SH-SY5Y (cell line): ENCODE measurements at regions not wholly inside any gene's neighbourhood (a gene's known extent, or its start where the extent isn't known, plus 50 kb on each side); places are given as distances from the start of the nearest gene placed in this dataset.

ENCODE experiments used
- GATA2 ChIP-seq: IDR thresholded peaks from 2 replicates; pipeline ENCODE4 v1.6.1; 2011; ENCODE audit warnings: mild to moderate bottlenecking, low read depth, low read length
- GATA3 ChIP-seq: IDR thresholded peaks from 2 replicates; pipeline ENCODE4 v1.6.1; 2011; ENCODE audit warnings: low read depth, mild to moderate bottlenecking, low read length, moderate library complexity

- TF ChIP-seq GATA2 (no peak), GATA3 (no peak)
Observed at GRCh38 chr1:208460823-208461222, 216.6 kb upstream of the PLXNA2 start.
